Upper lobe of left lung (tissue), 6 donors: ENCODE measurements at regions not wholly inside any gene's neighbourhood (a gene's known extent, or its start where the extent isn't known, plus 50 kb on each side); places are given as distances from the start of the nearest gene placed in this dataset.
"Not testable (repeated sequence)": the region's sequence is repeated elsewhere in the genome, so short reads cannot be mapped to it uniquely, and the experiment has no call there.

ENCODE experiments used
- ATAC-seq, 2 donors: fragments of 200-7000 bp; cut with Tn5 transposase; one replicate each; pipeline ENCODE4 v1.9.1; 2022; ENCODE audit warnings: mild to moderate bottlenecking in 2 of 2, moderate library complexity in 2 of 2; ENCODE audit not compliant: low FRiP score in 2 of 2
- DNase-seq, 2 donors: peaks; one replicate each; pipeline ENCODE4 v3.0.0-alpha.2; 2019 to 2020
- H3K27ac ChIP-seq, 4 donors: fragments of 200-600 bp; sonication (generic); one replicate each; pipeline ENCODE4 v1.5.1; 2016 to 2019
- H3K27me3 ChIP-seq, 4 donors: fragments of 200-600 bp; sonication (generic); one replicate each; pipeline ENCODE4 v1.5.1; 2017 to 2019
- H3K36me3 ChIP-seq, 4 donors: fragments of 200-600 bp; sonication (generic); one replicate each; pipeline ENCODE4 v1.5.1; 2016 to 2019
- H3K4me1 ChIP-seq, 4 donors: fragments of 200-600 bp; sonication (generic); one replicate each; pipeline ENCODE4 v1.5.1; 2018 to 2019
- H3K4me3 ChIP-seq, 4 donors: fragments of 200-600 bp; sonication (generic); one replicate each; pipeline ENCODE4 v1.5.1; 2017 to 2019; ENCODE audit warnings: mild to moderate bottlenecking in 2 of 4, moderate library complexity in 1 of 4
- H3K9me3 ChIP-seq, 4 donors: fragments of 200-600 bp; sonication (generic); one replicate each; pipeline ENCODE4 v1.5.1; 2018 to 2019
- CTCF ChIP-seq, 6 experiments: fragments of 450-650 bp in 4 of 6; fragments of 200-600 bp in 2 of 6; sonication (generic) in 2 of 6; IDR thresholded peaks; one replicate each; pipeline ENCODE4 v1.5.1; 2016 to 2019; ENCODE audit warnings: antibody characterized with exemption in 6 of 6
- EP300 ChIP-seq, 4 donors: sonication (generic); formaldehyde crosslinking; IDR thresholded peaks; one replicate each; pipeline ENCODE4 v1.5.1; 2017; ENCODE audit warnings: antibody characterized with exemption in 4 of 4, control low read depth in 2 of 4
- POLR2A ChIP-seq, 4 donors: fragments of 450-650 bp; IDR thresholded peaks; one replicate each; pipeline ENCODE4 v1.5.1; 2016 to 2017; ENCODE audit warnings: antibody characterized with exemption in 4 of 4, mild to moderate bottlenecking in 2 of 4
- POLR2AphosphoS5 ChIP-seq, 2 donors: sonication (generic); formaldehyde crosslinking; IDR thresholded peaks; one replicate each; pipeline ENCODE4 v1.5.1; 2017; ENCODE audit warnings: antibody characterized with exemption in 2 of 2
- WGBS, 2 donors: methylation state at CpG; one replicate each; pipeline ENCODE4 v1.1.5; 2017 to 2018; 5-methylcytosine and 5-hydroxymethylcytosine counted together
- donor health status: DM: no; HTN: no; CAD: no; lungs with moderate emphysema.
- donor health status: DM: no; HTN: yes; CAD: no; lungs with severe emphysema.

- H3K27ac ChIP-seq = no peak overlapping the region
- no peaks in the 10 kb centered on the region for H3K36me3 ChIP-seq
- DNase-seq = no peak
- no peaks in the 10 kb centered on the region for H3K4me1 ChIP-seq
- H3K9me3 ChIP-seq = no peaks in the 10 kb centered on the region
- TF ChIP-seq POLR2A (IDR thresholded peaks at IDR 0.05) (no peak), CTCF (IDR thresholded peaks at IDR 0.05) (no peak), POLR2AphosphoS5 (IDR thresholded peaks at IDR 0.05) (no peak), EP300 (IDR thresholded peaks at IDR 0.05) (no peak)
- no peak for ATAC-seq
- WGBS, 2 donors = 67 to 81% methylated on average over 1 of the region's 1 CpG
- no peaks in the 10 kb centered on the region for H3K27me3 ChIP-seq
- no peak overlapping the region for H3K4me3 ChIP-seq
These were observed 786.0 kb upstream of the SLC39A10 start for GRCh38 chr2:194870974-194871535.

GRCh38 chr2:194867328-194867727, 789.7 kb upstream of the SLC39A10 start:
- H3K27ac ChIP-seq = no peak overlapping the region
- 33 to 63% methylated on average over 1 of the region's 1 CpG for WGBS, 2 donors
- TF ChIP-seq CTCF (IDR thresholded peaks at IDR 0.05) = peak in 3 of 6 experiments; percentile 10 to 18 (median 16)
- no peak for TF ChIP-seq POLR2AphosphoS5 (IDR thresholded peaks at IDR 0.05)
- no peak for TF ChIP-seq POLR2A (IDR thresholded peaks at IDR 0.05)
- no peak for TF ChIP-seq EP300 (IDR thresholded peaks at IDR 0.05)
- no peaks in the 10 kb centered on the region for H3K36me3 ChIP-seq
- DNase-seq = no peak
- no peaks in the 10 kb centered on the region for H3K9me3 ChIP-seq
- no peaks in the 10 kb centered on the region for H3K4me1 ChIP-seq
- no peak for ATAC-seq
- H3K4me3 ChIP-seq = no peak overlapping the region
- H3K27me3 ChIP-seq = no peaks in the 10 kb centered on the region

GRCh38 chr2:194854941-194855340, 802.1 kb upstream of the SLC39A10 start:
- H3K4me1 ChIP-seq = no peaks in the 10 kb centered on the region
- no peaks in the 10 kb centered on the region for H3K36me3 ChIP-seq
- ATAC-seq (no peak), DNase-seq (peak in 1 of 2 donors; percentile 15)
- H3K4me3 ChIP-seq = no peak overlapping the region
- H3K27ac ChIP-seq = no peak overlapping the region
- no peaks in the 10 kb centered on the region for H3K9me3 ChIP-seq
- 84 to 88% methylated on average over 5 of the region's 5 CpGs for WGBS, 2 donors
- H3K27me3 ChIP-seq = no peaks in the 10 kb centered on the region
- TF ChIP-seq CTCF (IDR thresholded peaks at IDR 0.05) (no peak), POLR2AphosphoS5 (IDR thresholded peaks at IDR 0.05) (no peak), POLR2A (IDR thresholded peaks at IDR 0.05) (no peak), EP300 (IDR thresholded peaks at IDR 0.05) (no peak)

GRCh38 chr2:194842871-194843270, 814.2 kb upstream of the SLC39A10 start:
- ATAC-seq (no peak), DNase-seq (peak in 1 of 2 donors; percentile 5)
- 69 to 78% methylated on average over 5 to 7 of the region's 8 CpGs for WGBS, 2 donors
- Histone ChIP-seq H3K4me1 (no peaks in the 10 kb centered on the region), H3K9me3 (no peaks in the 10 kb centered on the region), H3K27ac (no peak overlapping the region), H3K4me3 (no peak overlapping the region), H3K27me3 (no peaks in the 10 kb centered on the region), H3K36me3 (no peaks in the 10 kb centered on the region)
- no peak for TF ChIP-seq CTCF (IDR thresholded peaks at IDR 0.05)
- no peak for TF ChIP-seq POLR2AphosphoS5 (IDR thresholded peaks at IDR 0.05)
- no peak for TF ChIP-seq EP300 (IDR thresholded peaks at IDR 0.05)
- no peak for TF ChIP-seq POLR2A (IDR thresholded peaks at IDR 0.05)

- WGBS, 2 donors = 80 to 86% methylated on average over 2 of the region's 2 CpGs
- not testable (repeated sequence) for H3K27me3 ChIP-seq, DNase-seq, H3K4me1 ChIP-seq, H3K9me3 ChIP-seq, H3K27ac ChIP-seq, H3K36me3 ChIP-seq, H3K4me3 ChIP-seq, ATAC-seq
These were observed 822.7 kb upstream of the SLC39A10 start for GRCh38 chr2:194834371-194834770.
